ENCODE measurements at regions not wholly inside any gene's neighbourhood (a gene's known extent, or its start where the extent isn't known, plus 50 kb on each side); places are given as distances from the start of the nearest gene placed in this dataset.

DNA sequence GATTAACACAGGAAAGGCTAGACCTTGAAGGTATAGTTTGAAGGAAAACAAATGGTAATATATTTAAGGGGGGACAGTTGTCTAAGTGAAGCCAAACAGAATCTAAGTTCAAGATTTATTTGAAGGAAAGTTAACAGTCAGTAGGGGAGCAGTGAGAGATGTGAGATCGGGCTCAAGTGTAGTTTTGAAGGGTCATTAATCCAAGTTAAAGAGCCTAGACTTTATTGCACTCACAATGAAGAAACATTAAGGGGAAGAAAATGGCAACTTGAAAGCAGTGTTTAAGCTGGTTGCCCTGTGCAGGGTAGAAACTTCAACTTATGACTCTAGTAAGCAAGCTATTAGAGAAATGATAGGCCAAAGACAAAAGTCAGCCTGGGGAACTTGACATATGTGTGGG, 1952.2 kb downstream of the PCDH7 start:
- TF ChIP-seq GATA2 (IDR thresholded peaks at IDR 0.05; ENCODE audit: low read depth, low read length) (no peak), GATA3 (IDR thresholded peaks at IDR 0.05; ENCODE audit: low read depth, low read length) (no peak)

Measured in SH-SY5Y (cell line).